Tongue (tissue), 1 donor: ENCODE measurements at regions not wholly inside any gene's neighbourhood (a gene's known extent, or its start where the extent isn't known, plus 50 kb on each side); places are given as distances from the start of the nearest gene placed in this dataset.

Experiments used
- DNase-seq: peaks from one replicate; pipeline ENCODE4 v3.0.0-alpha.2; 2015

GRCh38 chr2:12173271-12173942 lies 427.0 kb downstream of the LPIN1 start:
- DNase-seq: no peak

DNA sequence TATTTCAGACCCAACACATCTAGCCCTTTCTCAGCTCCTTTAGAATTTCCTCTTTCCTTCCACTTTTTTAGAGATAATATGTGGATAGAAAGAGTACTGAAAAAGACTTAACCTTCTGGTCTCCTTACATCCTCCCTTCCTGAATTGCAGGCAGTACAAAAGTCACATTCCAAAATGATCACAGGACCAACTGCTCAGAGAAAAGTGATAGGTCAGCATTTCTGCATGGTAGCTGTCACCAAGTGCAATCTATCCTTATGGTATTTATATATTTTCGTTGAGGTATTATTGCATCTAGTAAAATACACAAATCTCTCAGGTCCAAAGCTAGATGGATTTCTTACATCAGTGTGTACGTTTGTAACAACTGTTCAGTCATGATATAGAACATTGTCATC lies 427.5 kb downstream of the LPIN1 start:
- DNase-seq: no peak

DNA sequence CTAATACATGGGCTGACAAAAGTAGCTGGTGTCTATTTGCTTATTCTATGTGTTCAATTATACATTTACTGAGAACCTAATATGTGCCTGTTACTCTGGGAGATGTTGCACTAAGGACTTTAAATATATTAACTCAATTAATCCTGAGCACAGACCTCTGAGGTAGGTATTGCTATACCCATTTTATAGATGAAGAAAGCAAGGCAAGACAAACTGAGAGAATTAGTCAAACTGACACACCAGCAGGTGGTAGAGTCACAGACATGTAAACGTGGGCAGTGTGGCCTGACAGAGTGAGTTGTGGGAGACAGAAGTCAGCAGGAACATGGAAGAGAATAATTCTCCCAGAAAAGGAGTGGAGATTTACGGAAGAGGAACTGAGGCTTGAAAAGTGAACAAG lies 428.9 kb downstream of the LPIN1 start:
- DNase-seq: no peak

DNA sequence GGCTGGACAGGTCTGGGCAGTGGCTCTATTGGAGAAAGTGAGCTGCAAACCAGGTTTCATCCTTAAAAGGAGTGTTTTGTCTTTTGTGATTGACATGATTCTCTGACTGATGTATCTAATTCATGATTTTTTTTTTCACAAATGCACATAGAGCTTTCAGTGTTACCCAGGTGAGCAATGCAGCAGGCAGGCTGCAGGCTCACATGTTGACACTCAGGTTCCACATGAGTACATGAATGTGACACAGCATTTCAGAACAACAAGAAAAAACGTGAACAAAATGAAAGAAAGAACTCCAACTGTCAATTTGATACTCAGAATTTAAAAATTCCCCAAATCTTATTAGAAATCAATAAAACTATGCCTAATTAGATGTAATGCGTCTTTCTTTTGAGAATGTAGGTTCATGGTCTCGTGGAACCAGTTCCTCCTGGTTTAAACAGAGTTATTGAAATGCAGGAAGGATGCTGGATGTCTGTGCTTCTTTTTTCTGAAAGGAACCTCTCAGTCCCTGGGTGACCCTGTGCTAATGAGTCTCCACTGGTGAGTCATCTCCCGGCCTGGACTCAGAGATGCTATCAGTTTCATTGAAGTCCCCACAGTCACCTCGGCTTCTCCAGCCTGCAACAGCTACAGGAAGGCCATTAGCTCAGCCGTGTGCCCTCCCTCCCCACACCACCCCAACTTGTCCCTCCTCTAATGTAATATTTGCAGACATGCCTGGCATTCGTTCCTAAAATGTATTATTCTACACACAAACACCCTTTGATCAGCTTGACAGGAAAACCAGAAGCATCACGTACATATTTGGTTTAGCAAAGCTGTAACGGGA lies 430.4 kb downstream of the LPIN1 start:
- DNase-seq: no peak

- DNase-seq: peak; percentile 95
Measured at GRCh38 chr2:12177455-12178288, 431.2 kb downstream of the LPIN1 start.

DNA sequence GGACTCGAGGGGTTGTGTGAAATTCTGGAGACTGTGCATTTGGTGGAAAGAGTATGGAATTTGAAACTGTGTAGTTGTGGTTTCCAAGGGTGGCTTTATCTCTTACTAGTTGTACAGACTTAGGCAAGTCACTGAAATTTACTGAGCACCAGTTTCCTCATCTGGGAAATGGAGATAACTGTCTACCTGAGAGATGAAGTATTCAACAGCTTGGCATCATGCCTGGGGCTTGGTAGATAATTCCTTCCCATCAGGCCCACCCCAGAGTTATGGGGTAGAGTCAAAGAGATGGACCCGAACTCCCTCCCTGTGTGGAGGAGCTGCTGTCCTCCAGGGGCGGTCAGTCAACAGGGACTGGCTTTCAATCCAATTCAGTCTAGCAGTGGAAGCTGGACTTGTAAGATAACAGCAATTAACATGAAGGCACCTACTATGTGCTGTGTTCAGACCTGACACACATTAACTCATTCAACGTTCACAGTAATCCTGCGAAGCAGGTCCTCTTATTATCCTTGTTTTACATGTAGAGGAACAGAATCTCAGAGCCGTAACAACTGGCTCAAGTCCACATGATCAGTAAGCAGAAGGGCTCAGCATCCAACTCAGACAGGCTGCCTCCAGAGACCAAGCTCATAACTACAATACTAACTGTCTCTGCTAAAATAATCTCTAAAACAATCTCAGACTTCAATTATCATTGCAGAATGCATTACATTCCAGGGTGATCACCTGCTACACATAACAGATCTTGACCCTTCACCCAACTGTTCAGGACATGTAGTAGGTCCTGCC lies 432.1 kb downstream of the LPIN1 start:
- DNase-seq: peak; percentile 32

- DNase-seq: no peak
Measured at GRCh38 chr2:12180031-12180430, 433.6 kb downstream of the LPIN1 start.

- DNase-seq: no peak
Measured at GRCh38 chr2:12183032-12183645, 436.7 kb downstream of the LPIN1 start.

GRCh38 chr2:12192762-12193161 lies 446.3 kb downstream of the LPIN1 start:
- no peak for DNase-seq

DNA sequence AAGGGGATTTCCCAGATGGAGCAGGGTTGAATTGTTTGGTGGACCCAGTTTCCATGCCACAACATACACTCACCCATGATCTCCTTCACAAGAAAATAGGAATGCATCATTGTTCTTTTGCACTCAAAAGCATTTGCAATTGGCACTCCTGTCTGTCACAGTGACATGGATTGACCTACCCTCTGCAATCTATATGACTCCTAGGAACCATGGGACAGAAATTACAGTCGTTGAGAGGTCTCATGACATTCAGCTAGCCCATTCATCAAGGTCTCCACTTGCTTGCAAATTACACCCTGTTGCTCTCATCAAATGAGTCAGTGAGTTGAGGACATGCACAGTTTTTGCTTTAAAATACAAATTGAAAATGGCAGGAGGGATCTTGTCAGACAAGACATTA lies 448.5 kb downstream of the LPIN1 start:
- DNase-seq: no peak

GRCh38 chr2:12196495-12196894 lies 450.1 kb downstream of the LPIN1 start:
- no peak for DNase-seq

- no peak for DNase-seq
Measured at GRCh38 chr2:12197133-12197532, 450.7 kb downstream of the LPIN1 start.

GRCh38 chr2:12199491-12200211 lies 453.2 kb downstream of the LPIN1 start:
- DNase-seq: peak; percentile 68

DNA sequence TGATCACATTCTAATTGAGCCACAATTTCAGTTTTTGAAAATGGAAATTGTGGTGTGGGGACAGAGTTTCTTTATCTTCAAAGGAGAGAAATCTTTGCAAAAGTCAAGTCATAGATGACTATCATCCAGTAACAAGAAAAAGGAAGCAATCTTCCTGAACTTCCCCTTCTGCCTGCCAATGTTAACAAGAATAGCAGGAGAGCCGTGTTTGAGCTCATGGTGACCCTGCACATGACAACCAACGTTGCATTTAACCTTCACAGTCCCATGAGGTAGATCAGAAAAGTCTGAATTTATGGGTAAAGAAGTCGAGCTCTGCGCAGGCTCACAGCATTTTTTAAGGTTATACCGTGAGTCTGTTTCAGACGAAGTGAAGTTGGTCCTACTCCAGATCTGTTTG lies 454.9 kb downstream of the LPIN1 start:
- DNase-seq: no peak

- peak; percentile 69 for DNase-seq
Measured at GRCh38 chr2:12202313-12203075, 456.1 kb downstream of the LPIN1 start.

- no peak for DNase-seq
Measured at GRCh38 chr2:12203528-12203927, 457.1 kb downstream of the LPIN1 start.

DNA sequence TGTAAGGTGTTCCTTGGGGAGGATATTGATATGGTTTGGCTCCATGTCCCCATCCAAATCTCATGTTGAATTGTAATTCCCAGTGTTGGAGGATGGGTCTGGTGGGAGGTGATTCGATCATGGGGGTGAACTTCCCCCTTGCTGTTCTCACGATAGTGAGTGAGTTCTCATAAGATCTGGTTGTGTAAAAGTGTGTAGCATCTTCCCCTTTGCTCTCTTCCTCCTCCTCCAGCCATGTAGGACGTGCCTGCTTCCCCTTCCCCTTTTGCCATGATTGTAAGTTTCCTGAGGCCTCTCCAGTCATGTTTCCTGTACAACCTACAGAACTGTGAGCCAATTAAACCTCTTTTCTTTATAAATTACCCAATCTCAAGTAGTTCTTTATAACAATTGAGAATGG lies 458.7 kb downstream of the LPIN1 start:
- DNase-seq: no peak

DNA sequence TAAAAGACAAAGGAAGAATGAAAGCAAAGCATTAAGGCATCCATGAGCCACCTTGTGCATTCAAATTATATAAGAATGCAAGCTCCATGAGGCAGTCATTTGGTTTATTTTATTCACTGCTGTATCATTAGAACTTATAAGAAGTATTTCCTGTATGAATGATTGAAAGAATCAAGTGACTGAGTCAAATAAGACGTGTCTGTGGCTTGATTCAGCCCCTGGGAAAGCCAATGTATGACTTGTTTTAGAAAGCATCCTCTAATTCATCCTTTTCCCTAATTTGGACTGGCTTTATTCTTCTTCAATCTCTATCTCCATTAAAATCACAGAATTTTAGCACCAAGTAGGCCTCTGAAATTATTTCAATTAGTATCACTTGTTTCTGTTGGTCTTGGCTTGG lies 461.1 kb downstream of the LPIN1 start:
- DNase-seq: no peak

DNA sequence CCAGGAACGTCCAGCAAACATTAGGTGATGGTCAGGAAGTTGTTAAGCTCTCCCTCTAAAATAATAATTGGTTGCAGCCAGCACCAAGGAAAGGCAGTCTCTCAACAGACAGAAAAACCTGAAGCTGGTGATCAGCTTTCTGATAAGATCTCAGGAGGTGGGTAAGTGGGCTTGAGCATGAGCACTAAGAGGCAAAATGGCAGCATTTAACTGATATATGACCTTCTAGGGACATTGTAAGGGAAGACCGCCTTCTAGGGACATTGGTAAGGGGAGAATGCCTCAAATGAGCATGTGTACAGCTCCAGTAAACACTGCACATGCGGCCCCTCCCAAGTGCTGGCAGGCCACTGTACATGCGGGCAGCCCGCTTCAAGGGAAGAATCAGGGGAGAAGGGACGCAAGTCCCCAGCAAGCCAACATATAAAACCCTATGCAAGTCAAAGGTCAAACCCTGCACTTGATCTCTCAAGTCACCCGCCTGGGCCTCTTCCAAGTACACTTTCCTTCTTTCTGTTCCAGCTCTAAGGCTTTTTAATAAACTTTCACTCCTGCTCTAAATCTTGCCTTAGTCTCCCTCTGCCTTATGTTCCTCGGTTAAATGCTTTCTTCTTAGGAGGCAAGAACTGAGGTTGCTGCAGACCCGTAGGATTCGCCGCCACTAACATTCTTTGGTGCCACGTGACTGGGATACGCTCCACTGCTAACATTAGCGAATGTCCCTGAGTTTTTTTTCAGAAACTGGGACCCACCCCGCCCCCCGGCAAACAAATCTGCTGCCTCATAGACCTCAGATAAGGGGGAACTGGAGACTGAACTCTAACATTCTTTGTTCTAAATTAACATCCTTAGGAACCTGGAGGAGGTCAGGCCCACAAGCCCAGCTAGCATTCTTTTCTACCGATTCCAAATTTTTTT lies 463.8 kb downstream of the LPIN1 start:
- DNase-seq: no peak
